DMS 273 (cell line): ENCODE measurements at regions not wholly inside any gene's neighbourhood (a gene's known extent, or its start where the extent isn't known, plus 50 kb on each side); places are given as distances from the start of the nearest gene placed in this dataset.

ENCODE experiments used
- DNase-seq: peaks from one replicate; lab custom pipeline; 2025; ENCODE audit not compliant: unreplicated experiment; lab: John Stamatoyannopoulos, UW

- no peak for DNase-seq
These were observed 130.1 kb downstream of the C9orf50 start for GRCh38 chr9:129490583-129491486.

DNA sequence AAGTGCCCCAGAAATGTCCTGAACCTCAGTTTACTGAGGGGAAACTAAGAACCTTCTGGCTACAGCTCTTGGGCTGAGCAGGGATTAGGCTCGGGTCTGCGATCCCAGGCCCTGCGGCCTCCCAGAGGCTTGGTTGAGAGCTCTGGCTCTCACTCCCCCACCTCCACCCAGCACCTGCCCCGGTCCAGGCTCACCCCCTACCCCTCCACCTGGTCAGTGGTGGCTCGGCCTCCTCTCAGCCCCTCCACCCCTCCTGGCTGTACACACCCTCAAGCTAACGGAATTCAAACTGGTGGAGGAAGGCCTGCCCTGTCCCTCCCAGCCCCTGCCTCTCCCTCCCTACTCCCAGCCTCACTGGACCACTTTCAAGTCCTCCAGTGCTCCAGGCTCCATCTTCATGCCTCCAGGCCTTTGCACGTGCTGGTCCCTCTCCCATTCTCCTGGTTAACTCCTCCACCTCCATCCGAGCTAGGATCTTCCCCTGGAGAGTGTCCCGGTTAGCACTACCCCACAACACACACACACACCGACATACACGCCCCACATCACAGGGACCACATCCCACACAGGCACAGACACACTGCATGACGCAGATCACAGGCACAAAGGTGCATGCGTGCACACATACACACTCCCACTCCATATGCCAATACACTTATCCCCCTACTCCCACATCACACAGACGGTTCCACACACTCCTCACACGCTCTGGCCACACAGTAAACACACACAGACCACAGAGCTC is 130.9 kb downstream of the C9orf50 start:
- DNase-seq = peak; percentile 50

DNA sequence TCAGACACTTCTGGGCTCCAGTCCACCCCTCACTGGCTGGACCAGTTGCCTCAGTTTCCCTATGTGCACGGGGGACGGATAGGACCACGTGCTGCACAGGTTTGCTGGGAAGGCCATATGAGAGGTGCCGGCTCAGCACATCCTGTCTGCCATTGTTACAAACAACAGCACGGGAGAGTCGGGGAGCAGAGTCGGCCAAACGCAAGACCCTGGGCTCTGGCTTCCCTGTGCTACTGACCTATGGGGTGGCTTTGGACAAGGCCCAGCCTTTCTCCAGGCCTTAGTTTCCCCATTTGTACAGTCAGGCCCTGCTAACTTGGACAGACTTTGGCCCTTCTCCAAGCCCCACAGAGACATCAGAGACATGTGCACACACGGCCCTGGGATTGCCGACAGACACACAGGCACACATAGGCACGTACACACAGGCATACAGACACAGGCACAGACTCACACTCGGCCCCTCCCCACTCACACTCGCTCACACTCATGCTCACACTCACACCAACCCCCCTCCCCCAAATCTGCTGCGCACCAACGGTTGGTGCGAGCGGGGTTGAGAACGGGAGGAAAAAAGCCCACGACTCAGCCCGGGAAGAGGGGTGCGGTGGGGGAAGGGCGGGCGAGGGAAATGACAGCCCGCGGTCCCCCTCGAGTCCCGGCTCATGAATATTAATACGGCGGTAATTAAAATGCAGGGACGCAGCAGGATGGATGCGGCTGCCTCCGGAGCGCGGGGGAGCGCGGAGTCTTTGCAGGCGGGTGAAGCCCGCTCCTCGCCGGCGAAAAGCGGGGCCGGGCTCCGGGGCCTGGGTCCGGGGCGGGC is 133.0 kb downstream of the C9orf50 start:
- peak; percentile 89 for DNase-seq

DNA sequence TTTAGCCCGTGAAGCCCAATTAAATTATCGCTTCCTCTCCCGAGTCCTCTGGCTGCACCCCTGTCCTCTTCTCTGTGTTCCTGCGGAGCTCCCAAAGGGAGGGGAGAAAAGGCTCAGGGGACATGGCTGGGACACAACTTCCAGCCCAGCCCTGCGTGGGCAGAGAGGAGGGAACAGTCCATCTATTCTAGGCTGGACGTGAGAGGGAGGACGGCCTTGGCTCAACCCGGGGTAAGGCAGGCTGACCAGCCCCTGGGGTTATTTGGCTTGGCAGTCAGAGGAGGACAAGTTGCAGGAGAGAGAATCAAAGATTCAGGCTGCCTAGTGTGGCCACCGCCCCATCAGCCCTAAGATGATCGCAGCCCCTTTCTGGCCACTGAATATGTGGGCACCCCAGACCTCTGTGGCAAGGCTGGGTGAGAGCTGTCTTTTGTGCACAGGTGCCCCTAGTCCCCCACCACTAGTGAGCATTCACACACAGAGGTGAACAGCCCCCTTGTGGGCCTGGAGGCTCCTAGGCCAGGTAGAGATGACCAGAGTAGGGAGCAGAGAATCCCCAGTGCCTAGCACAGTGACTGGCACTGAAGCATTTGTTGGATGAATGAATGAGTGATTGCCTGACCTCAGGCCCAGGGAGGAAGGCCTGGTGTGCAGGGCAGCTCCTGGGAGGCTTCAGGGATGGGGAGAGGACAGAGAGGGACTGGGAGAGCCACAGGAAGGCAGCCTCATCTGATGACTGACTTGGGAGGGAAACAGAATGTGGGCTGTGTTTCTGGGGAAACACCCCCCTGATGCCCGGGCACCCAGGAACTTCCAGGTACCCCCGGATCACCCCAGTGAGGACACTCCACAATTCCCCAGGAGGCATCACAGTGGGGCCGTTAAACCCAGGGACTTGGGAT is 133.9 kb downstream of the C9orf50 start:
- DNase-seq = no peak

DNA sequence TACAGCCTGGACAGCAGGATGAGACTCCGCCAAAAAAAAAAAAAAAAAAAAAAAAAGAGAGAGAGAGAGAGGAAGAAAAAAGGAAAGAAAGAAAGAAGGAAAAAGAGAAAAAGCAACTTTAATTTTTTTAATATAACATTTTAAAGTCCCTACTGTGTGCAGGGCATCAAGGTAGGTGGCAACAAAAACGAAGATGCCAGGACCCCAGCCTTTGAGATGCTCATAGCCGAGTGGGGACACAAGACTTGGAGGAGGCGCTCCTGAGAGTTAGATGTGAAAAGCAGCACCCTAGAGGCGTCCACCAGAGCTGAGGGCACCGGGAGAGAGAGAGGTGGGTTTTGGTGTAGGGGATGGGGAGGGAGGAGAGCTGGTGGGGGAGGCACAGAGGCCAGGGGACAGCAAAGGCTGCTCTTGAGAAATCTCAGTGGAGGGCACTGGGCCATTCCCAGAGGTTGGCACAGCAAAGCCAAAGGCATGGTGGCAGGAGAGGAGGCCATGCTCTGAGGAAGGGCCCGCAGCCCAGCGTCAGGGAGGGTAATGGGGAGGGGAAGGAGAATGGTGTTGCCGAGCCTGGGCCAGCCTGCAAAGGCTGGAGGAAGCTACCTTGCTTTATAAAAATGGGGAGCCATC is 135.6 kb downstream of the C9orf50 start:
- peak; percentile 52 for DNase-seq

DNA sequence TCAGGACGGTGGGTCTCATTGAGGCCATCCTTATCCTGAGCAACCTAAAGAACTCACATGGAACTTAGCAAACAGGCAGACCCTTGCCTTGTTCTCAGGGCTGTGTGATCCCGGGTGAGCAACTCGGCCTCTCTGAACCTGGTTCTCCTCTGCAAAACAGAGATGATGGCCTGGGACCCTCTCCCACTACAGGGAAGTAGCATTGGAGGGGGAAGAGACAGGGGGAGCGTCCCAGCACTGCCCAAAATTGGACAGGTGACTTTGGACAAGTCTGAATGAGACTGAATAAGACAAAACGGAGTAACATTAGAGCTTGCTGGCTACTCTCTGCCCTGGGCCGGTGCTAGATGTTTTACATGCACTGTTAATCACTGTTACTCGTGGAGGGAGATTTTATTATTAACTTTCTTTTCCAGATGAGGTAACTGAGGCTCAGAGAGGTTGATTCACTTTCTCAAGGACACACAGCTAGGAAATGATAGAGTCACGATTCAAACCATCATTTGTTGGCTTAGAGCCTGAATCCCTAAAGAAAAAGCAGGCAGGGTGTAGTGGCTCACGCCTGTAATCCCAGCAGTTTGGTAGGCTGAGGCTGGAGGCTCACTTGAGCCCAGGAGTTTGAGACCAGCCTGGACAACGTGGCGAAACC is 136.4 kb downstream of the C9orf50 start:
- no peak for DNase-seq

DNA sequence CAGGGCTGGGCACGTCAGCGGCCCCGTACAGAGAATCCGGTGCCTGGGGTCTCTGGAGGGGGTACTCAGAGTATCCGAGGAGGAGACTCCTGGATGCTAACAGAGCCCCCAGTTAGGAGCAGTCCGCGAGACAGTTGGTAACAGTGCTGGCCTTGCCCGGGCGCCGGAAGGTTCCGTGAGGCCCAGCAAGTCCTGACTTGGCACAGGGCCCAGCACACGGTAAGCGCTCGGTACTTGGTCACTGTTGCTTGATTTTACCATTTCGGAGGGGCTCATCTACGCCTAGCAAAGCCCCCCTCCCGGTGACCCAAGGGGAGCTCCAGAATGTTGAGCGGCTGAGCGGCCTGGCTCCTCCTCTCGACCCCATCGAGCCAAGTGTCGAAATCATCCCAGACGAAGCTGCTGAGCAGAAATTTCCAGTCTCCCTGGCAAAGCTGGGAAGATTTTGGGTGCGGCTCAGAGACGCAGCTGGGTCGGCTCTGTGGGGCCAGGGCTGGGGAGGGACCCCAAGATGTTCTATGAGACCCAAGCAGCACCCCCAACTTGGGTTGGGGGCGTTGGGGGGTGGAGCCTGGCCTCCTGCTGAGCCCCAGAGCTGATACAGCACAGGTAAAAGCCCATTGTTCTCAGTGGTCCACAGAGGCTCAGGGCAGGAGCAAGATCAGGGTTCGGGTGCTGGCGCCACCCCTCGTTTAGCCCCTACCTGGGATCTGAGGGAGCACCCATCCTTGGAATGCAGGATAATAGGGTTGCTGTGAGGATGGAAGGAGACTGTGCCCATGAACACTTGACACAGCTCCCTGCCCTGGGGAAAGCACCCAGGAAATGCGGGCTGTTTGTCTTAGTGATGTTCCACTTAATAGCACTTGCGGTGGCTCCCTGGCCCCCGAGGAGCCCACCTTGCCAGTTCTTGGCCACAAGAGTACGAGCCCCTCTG is 137.2 kb downstream of the C9orf50 start:
- DNase-seq = peak; percentile 76

- peak; percentile 92 for DNase-seq
These were observed 138.1 kb downstream of the C9orf50 start for GRCh38 chr9:129482521-129483414.

GRCh38 chr9:129481810-129482511 is 138.9 kb downstream of the C9orf50 start:
- DNase-seq = peak; percentile 47

DNA sequence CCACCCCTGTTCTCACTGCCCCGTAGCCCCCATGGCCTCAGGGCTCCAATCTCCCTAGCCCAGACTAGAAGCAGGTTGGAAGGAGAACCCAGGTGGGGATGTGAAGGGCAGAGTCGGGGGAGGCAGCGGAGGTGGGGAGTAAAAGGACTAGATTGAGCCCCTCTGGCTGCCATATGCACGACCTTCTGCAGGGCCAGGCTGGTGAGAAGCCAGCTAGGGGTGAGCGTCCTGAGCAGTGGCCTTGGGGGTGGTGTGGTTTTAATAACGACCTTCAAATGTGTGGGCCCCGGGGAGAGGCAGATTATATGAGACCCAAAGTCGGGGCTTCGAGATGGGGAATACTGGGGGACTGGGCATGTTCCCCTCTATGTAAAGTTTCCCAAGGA is 139.5 kb downstream of the C9orf50 start:
- no peak for DNase-seq

- no peak for DNase-seq
These were observed 140.2 kb downstream of the C9orf50 start for GRCh38 chr9:129480745-129481144.

GRCh38 chr9:129480227-129480626 is 140.7 kb downstream of the C9orf50 start:
- DNase-seq = no peak

GRCh38 chr9:129479631-129480011 is 141.3 kb downstream of the C9orf50 start:
- no peak for DNase-seq

DNA sequence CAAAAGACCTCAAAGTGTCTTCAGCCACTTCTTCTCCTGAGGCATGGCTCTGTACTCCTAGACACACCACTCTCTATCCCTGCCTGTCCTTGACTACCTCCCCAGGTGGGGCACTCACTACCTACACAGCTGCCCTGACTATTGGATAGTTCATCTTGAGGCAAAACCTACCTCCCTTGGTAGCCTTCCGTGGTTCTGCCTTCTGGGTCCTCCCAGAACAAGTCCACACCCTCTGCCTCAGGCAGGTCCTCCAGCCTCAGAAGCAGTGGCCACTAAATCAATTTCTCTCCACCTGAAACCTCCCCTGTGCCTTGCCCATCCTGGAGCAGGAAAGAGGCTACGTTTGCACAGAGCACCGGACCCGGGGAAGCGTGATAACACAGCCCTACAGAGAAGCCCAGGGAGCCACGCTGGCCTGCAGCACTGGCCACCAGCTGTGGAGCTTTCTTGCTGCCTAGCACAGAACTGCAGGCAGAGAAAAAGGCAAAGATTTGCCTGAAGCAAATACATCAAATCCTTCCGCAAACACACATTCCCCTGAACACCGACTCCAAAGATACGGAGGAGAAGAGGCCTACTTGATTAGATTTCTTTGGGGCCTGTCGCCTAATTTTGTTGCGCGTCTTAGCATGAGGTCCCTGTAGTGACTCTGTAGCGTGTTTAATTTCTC is 141.8 kb downstream of the C9orf50 start:
- no peak for DNase-seq

DNA sequence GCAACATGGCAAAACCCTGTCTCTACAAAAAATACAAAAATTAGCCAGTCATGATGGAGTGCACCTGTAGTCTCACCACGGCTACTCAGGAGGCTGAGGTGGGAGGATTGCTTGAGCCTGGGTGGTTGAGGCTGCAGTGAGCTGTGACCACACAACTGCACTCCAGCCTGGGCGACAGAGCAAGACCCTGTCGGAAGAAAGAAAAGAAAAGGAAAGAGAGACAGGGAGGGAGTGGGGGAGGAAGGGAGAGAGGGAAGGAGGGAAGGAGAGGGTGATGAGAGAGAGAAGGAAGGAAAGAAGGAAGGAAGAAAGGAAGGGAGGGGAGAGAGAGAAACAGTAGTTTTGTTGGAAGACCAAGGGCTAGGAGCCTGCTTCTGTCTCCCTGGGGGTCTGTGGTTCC is 142.4 kb downstream of the C9orf50 start:
- DNase-seq = no peak
